ENCODE measurements at regions not wholly inside any gene's neighbourhood (a gene's known extent, or its start where the extent isn't known, plus 50 kb on each side); places are given as distances from the start of the nearest gene placed in this dataset.

- no peak overlapping the region for H3K4me3 Mint-ChIP-seq
- DNase-seq = no peak
Measured at GRCh38 chr2:188869550-188869949, 104.6 kb upstream of the COL3A1 start.

DNA sequence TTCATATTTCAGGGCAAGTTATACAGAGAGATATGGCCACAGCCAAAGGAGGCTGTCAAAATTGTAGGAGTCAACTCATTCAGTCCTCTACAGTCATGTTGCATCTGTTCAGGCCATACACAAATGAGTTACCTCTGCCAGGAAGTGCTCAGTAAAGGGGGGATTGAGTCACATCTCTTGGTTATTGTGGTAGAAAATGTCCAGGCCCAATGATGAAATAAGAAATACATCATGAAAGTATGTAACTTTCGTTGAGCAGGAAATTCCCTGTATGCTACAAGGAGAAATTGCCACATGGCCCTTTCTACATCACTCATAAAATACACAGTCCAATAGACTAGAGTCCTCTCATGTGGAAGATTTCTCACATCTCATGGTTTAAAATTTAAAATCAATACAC lies 103.9 kb upstream of the COL3A1 start:
- H3K27me3 Mint-ChIP-seq = no peaks in the 10 kb centered on the region
- H3K36me3 Mint-ChIP-seq (ENCODE audit: low read depth) = no peaks in the 10 kb centered on the region

More at GRCh38 chr2:188869550-188869949, 104.6 kb upstream of the COL3A1 start:
- Mint-ChIP-seq H3K27ac (peak overlapping the region; percentile 7), H3K9me3 (peaks cover 3% of the 10 kb centered on the region), H3K27me3 (no peaks in the 10 kb centered on the region), H3K4me1 (no peaks in the 10 kb centered on the region), H3K36me3 (ENCODE audit: low read depth) (no peaks in the 10 kb centered on the region)
- intact Hi-C loops (cut with micrococcal nuclease) = no loop called here

DNA sequence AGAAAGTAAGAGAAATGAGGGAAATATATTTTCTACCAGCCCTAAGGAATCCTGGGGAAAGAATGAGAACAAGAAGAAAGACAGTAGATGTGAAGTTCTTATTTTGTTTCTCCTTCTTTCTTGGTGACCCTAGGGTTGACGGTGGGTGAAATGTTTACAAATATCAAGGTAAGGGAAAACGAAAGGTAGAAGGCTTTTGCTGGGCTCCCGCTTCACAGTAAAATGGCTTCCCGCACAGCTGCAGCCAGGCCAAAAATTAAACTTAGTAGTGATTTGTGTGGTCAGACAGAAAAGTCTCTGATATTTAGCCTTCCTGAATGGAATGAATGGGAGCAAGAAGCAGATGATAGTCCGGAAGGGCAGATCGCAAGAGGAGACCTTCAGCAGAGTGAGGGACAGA lies 99.1 kb upstream of the COL3A1 start:
- H3K9me3 Mint-ChIP-seq = no peaks in the 10 kb centered on the region
- H3K36me3 Mint-ChIP-seq (ENCODE audit: low read depth) = no peaks in the 10 kb centered on the region
- no peak overlapping the region for H3K27ac Mint-ChIP-seq
- H3K4me1 Mint-ChIP-seq = no peaks in the 10 kb centered on the region
- no peak for DNase-seq
- no peaks in the 10 kb centered on the region for H3K27me3 Mint-ChIP-seq
- no peak overlapping the region for H3K4me3 Mint-ChIP-seq
- intact Hi-C loops (cut with micrococcal nuclease) = no loop called here

More for the DNA sequence above, 103.9 kb upstream of the COL3A1 start:
- no peaks in the 10 kb centered on the region for H3K4me1 Mint-ChIP-seq
- H3K4me3 Mint-ChIP-seq = no peak overlapping the region
- no peaks in the 10 kb centered on the region for H3K9me3 Mint-ChIP-seq
- DNase-seq = no peak
- intact Hi-C loops (cut with micrococcal nuclease) = no loop called here
- H3K27ac Mint-ChIP-seq = no peak overlapping the region

GRCh38 chr2:188878716-188879115 lies 95.5 kb upstream of the COL3A1 start:
- H3K9me3 Mint-ChIP-seq = no peaks in the 10 kb centered on the region
- no peak overlapping the region for H3K27ac Mint-ChIP-seq
- H3K4me1 Mint-ChIP-seq = no peaks in the 10 kb centered on the region
- intact Hi-C loops (cut with micrococcal nuclease) = no loop called here
- no peaks in the 10 kb centered on the region for H3K36me3 Mint-ChIP-seq (ENCODE audit: low read depth)
- no peaks in the 10 kb centered on the region for H3K27me3 Mint-ChIP-seq
- DNase-seq = no peak
- H3K4me3 Mint-ChIP-seq = no peak overlapping the region

DNA sequence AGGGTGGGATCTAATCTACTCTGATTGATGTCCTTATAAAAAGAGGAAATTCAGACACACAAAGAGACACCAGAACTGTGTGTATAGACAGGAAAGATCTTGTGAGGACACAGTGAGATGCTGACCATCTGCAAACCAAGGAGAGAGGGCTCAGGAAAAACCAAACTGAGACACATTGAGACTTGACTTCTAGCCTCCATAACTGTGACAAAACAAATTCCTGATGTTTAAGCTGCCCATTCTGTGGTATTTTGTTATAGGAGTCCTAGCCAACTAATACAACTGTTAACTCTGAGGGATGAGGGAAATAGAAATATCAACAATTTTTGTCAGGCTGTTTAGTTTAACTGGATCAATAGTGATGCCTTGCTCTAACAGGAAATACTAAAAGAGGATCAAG lies 93.4 kb upstream of the COL3A1 start:
- no peak for DNase-seq
- H3K9me3 Mint-ChIP-seq = no peaks in the 10 kb centered on the region
- H3K36me3 Mint-ChIP-seq (ENCODE audit: low read depth) = no peaks in the 10 kb centered on the region
- H3K4me3 Mint-ChIP-seq = no peak overlapping the region
- no peak overlapping the region for H3K27ac Mint-ChIP-seq
- intact Hi-C loops (cut with micrococcal nuclease) = no loop called here
- H3K4me1 Mint-ChIP-seq = no peaks in the 10 kb centered on the region
- no peaks in the 10 kb centered on the region for H3K27me3 Mint-ChIP-seq

DNA sequence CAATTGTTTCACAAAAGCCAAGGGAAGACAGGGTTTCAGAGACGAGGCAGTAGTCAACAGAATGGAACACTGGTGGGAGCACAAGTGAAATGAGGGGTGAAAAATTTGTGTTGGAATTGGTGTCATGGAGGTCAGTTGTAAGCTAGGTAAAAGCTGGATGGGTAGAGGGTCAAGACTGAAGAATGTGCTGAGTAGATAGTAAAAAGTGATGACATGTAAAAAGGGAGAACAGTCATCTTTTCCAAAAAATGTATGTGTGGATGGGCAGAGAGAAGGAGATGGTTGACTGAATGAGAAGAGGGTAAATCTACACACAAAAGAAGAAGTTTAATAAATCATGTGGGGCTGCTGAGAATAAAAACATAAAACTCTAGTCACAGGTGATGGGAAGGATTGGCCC lies 92.7 kb upstream of the COL3A1 start:
- intact Hi-C loops (cut with micrococcal nuclease) = no loop called here
- Mint-ChIP-seq H3K9me3 (no peaks in the 10 kb centered on the region), H3K36me3 (ENCODE audit: low read depth) (no peaks in the 10 kb centered on the region), H3K27ac (no peak overlapping the region), H3K4me3 (no peak overlapping the region), H3K4me1 (no peaks in the 10 kb centered on the region), H3K27me3 (no peaks in the 10 kb centered on the region)
- DNase-seq = no peak

GRCh38 chr2:188884046-188884445 lies 90.1 kb upstream of the COL3A1 start:
- Mint-ChIP-seq H3K9me3 (no peaks in the 10 kb centered on the region), H3K27ac (no peak overlapping the region), H3K27me3 (no peaks in the 10 kb centered on the region), H3K4me1 (no peaks in the 10 kb centered on the region), H3K4me3 (no peak overlapping the region), H3K36me3 (ENCODE audit: low read depth) (no peaks in the 10 kb centered on the region)
- DNase-seq = no peak
- intact Hi-C loops (cut with micrococcal nuclease) = no loop called here

- no peak for DNase-seq
- H3K27ac Mint-ChIP-seq = no peak overlapping the region
- H3K36me3 Mint-ChIP-seq (ENCODE audit: low read depth) = no peaks in the 10 kb centered on the region
- no peaks in the 10 kb centered on the region for H3K4me1 Mint-ChIP-seq
- no peaks in the 10 kb centered on the region for H3K9me3 Mint-ChIP-seq
- no peaks in the 10 kb centered on the region for H3K27me3 Mint-ChIP-seq
- intact Hi-C loops (cut with micrococcal nuclease) = no loop called here
- H3K4me3 Mint-ChIP-seq = no peak overlapping the region
Measured at GRCh38 chr2:188884517-188884916, 89.7 kb upstream of the COL3A1 start.

DNA sequence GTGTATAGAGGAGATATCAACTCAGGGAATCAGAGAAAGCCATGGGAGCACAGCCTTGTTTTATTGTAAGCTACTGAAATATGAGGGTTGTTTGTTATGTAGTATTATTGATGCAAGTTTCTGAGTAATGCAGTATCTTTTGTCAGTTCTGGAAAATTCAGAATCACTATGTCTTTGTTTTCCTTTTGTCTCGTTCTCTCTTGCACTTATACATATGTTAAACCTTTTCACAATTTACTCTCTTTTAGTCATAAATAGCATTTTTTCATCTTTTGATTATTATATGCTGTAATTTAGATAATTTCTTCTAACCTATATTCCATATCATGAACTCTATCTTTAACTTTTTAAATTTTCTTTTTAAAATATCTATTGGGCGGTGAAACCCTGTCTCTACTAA lies 85.0 kb upstream of the COL3A1 start:
- Mint-ChIP-seq H3K36me3 (ENCODE audit: low read depth) (no peaks in the 10 kb centered on the region), H3K27ac (no peak overlapping the region), H3K27me3 (no peaks in the 10 kb centered on the region), H3K9me3 (peaks cover 3% of the 10 kb centered on the region), H3K4me1 (no peaks in the 10 kb centered on the region), H3K4me3 (no peak overlapping the region)
- no peak for DNase-seq
- intact Hi-C loops (cut with micrococcal nuclease) = no loop called here

GRCh38 chr2:188890755-188891154 lies 83.4 kb upstream of the COL3A1 start:
- Mint-ChIP-seq H3K36me3 (ENCODE audit: low read depth) (no peaks in the 10 kb centered on the region), H3K27ac (no peak overlapping the region), H3K27me3 (no peaks in the 10 kb centered on the region), H3K4me1 (no peaks in the 10 kb centered on the region), H3K4me3 (no peak overlapping the region), H3K9me3 (peaks cover 3% of the 10 kb centered on the region)
- no peak for DNase-seq
- intact Hi-C loops (cut with micrococcal nuclease) = no loop called here

DNA sequence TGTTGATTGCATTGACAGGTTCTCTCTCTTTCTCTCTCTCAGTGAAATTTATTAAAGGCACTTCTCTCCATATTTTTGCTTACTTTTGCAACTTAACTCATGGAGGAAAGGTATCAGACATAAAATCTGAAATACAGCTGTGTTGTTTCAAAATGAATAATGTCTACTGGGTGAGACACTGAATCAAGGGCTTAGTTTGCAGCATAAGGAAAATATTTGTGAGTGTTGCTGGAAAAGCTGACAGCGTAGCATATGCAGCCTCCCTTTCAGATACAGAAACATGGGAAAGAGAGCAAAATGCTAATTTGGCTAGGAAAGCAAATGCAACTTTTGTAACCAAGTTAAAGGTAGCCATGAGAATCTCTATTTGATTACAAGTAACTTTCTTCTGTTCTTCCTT lies 81.5 kb upstream of the COL3A1 start:
- H3K36me3 Mint-ChIP-seq (ENCODE audit: low read depth) = no peaks in the 10 kb centered on the region
- no peaks in the 10 kb centered on the region for H3K27me3 Mint-ChIP-seq
- no peak for DNase-seq
- H3K9me3 Mint-ChIP-seq = peaks cover 3% of the 10 kb centered on the region
- intact Hi-C loops (cut with micrococcal nuclease) = no loop called here
- H3K4me1 Mint-ChIP-seq = no peaks in the 10 kb centered on the region
- H3K27ac Mint-ChIP-seq = no peak overlapping the region
- H3K4me3 Mint-ChIP-seq = no peak overlapping the region

GRCh38 chr2:188893972-188894371 lies 80.2 kb upstream of the COL3A1 start:
- DNase-seq = no peak
- Mint-ChIP-seq H3K36me3 (ENCODE audit: low read depth) (no peaks in the 10 kb centered on the region), H3K4me1 (no peaks in the 10 kb centered on the region), H3K9me3 (peaks cover 3% of the 10 kb centered on the region), H3K27me3 (no peaks in the 10 kb centered on the region), H3K4me3 (no peak overlapping the region), H3K27ac (no peak overlapping the region)
- intact Hi-C loops (cut with micrococcal nuclease) = no loop called here

DNA sequence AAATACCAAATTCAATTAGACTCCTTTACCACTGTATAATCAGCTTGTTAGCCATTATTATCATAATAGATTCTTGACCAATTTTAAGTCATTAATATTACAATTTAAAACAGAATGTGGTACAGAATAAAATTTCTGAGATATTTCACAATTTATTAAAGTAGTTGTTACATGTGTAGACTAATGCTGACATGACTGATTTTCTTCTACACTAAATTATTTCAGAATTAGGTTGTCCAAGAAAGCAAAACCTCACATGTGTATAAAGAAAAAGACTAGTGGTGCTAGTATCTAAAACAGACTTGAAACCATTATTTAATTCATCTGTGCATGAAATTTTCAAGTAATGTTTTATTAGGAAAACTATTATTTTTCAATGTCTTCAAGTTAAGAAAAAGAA lies 79.2 kb upstream of the COL3A1 start:
- no peak for DNase-seq
- H3K36me3 Mint-ChIP-seq (ENCODE audit: low read depth) = no peaks in the 10 kb centered on the region
- no peak overlapping the region for H3K27ac Mint-ChIP-seq
- peaks cover 3% of the 10 kb centered on the region for H3K9me3 Mint-ChIP-seq
- intact Hi-C loops (cut with micrococcal nuclease) = no loop called here
- no peaks in the 10 kb centered on the region for H3K27me3 Mint-ChIP-seq
- H3K4me3 Mint-ChIP-seq = no peak overlapping the region
- no peaks in the 10 kb centered on the region for H3K4me1 Mint-ChIP-seq

DNA sequence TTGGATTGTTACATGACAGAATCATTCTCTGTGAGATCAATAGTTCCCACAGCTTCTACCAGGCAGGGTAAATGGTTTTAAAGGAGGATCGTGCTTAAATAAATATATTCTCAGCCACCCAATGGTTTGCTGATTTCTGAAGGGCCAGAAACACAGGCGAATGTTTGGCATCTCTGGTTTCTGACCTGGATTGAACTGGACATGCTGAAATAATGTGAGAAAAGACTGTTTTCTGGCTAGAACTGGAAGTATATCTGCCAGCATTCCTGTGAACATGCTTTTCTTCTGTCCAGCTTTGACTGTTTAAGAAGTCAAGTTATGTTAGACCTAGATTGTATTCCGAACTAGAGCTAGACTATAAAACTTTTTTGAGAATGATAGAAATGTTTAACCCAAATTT lies 77.1 kb upstream of the COL3A1 start:
- Mint-ChIP-seq H3K27ac (no peak overlapping the region), H3K36me3 (ENCODE audit: low read depth) (no peaks in the 10 kb centered on the region), H3K9me3 (peaks cover 2% of the 10 kb centered on the region), H3K27me3 (no peaks in the 10 kb centered on the region), H3K4me3 (no peak overlapping the region), H3K4me1 (no peaks in the 10 kb centered on the region)
- intact Hi-C loops (cut with micrococcal nuclease) = no loop called here
- no peak for DNase-seq

DNA sequence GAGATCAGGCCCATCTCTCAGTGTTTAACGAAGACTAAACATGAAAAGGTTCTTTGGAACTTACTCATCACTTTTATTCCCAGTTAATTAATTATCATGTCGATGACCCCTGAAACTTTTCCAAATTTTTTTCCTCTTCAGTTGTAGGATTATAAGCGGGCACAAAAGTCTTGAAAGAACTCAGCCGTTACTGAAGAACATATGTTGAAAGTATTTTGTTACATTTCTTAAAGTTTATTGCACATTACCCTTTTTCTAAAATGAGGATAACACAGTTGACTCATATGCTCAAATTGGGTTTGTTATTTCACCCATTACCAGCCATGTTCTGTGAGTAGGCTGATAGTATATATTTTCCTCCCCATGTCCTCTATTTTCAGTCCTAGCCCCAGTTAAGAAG lies 75.9 kb upstream of the COL3A1 start:
- H3K27ac Mint-ChIP-seq = no peak overlapping the region
- H3K9me3 Mint-ChIP-seq = no peaks in the 10 kb centered on the region
- H3K27me3 Mint-ChIP-seq = no peaks in the 10 kb centered on the region
- H3K4me3 Mint-ChIP-seq = no peak overlapping the region
- H3K4me1 Mint-ChIP-seq = no peaks in the 10 kb centered on the region
- no peaks in the 10 kb centered on the region for H3K36me3 Mint-ChIP-seq (ENCODE audit: low read depth)
- no peak for DNase-seq
- intact Hi-C loops (cut with micrococcal nuclease) = no loop called here

All from activated CD4-positive, alpha-beta T cell treated with anti-CD3 and anti-CD28 coated beads, Interleukin-2, amount 10 ng/mL, durations not matched to agents 24 days and 14 days (primary cell).